ENCODE measurements at regions not wholly inside any gene's neighbourhood (a gene's known extent, or its start where the extent isn't known, plus 50 kb on each side); places are given as distances from the start of the nearest gene placed in this dataset.

DNA sequence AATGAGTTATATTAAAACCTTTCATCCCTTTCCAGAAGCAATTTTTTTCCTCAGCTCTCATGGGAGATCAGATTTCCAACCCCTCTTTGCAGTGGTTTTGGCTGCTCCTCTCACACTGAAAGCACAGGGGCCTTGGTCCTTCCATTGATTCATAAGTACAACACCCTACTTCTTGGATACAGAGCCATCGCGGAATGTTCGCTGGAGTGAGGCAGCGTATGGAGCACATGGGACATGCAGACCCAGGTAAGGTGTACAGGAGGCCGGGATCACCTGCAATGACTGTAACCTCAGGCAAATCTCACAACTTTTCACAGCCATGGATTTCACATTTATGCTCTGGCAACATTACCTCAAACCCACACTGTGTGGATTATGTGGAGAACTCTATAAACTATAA, 75.2 kb upstream of the HEY2 start:
- no peak overlapping the region for H2BK120ac ChIP-seq (ENCODE audit: low read depth, low read length, poor library complexity, severe bottlenecking)
- H3K79me1 ChIP-seq (ENCODE audit: insufficient read depth, low read depth, low read length, poor library complexity, severe bottlenecking), result no peaks in the 10 kb centered on the region
- H3K14ac ChIP-seq (ENCODE audit: insufficient read depth, low read length), result no peak overlapping the region; the same call in 1 of the 2 replicates
- TF ChIP-seq, protein P1, sequence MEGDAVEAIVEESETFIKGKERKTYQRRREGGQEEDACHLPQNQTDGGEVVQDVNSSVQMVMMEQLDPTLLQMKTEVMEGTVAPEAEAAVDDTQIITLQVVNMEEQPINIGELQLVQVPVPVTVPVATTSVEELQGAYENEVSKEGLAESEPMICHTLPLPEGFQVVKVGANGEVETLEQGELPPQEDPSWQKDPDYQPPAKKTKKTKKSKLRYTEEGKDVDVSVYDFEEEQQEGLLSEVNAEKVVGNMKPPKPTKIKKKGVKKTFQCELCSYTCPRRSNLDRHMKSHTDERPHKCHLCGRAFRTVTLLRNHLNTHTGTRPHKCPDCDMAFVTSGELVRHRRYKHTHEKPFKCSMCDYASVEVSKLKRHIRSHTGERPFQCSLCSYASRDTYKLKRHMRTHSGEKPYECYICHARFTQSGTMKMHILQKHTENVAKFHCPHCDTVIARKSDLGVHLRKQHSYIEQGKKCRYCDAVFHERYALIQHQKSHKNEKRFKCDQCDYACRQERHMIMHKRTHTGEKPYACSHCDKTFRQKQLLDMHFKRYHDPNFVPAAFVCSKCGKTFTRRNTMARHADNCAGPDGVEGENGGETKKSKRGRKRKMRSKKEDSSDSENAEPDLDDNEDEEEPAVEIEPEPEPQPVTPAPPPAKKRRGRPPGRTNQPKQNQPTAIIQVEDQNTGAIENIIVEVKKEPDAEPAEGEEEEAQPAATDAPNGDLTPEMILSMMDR (conservative IDR thresholded peaks at IDR 0.05), result no peak
- WGBS (ENCODE audit: extremely low coverage, insufficient read length, low lambda C conversion rate), result no CpG with 5 or more reads among the region's 5 CpGs
- no peak overlapping the region for H2BK15ac ChIP-seq (ENCODE audit: low read depth, low read length)
- H2BK12ac ChIP-seq (ENCODE audit: insufficient read length, low read depth, low read length), result no peak overlapping the region
- Mint-ChIP-seq H3K27me3 (ENCODE audit: low read depth) (no peaks in the 10 kb centered on the region), H3K36me3 (ENCODE audit: insufficient read depth in 1 of 3, low read depth in 3 of 3) (peaks cover 0 to 4% (median 0%) of the 10 kb centered on the region in 3 experiments; a peak in 3 of 7 replicates), H3K27ac (no peak overlapping the region), H3K4me3 (no peak overlapping the region), H3K9me3 (no peaks in the 10 kb centered on the region; a peak in 1 of 5 replicates), H3K4me1 (peaks cover 31% of the 10 kb centered on the region in 2 experiments)
- H3K56ac ChIP-seq (ENCODE audit: insufficient read length, low read depth, low read length), result no peak overlapping the region
- H2BK5ac ChIP-seq (ENCODE audit: insufficient read length, low read length), result no peak overlapping the region
- H3K18ac ChIP-seq (ENCODE audit: insufficient read length, low read depth, low read length), result no peak overlapping the region
- DNase-seq, result no peak
- H3K4ac ChIP-seq (ENCODE audit: low read depth, low read length), result no peak overlapping the region
- H3K9me3 ChIP-seq (ENCODE audit: control insufficient read depth, low read depth, low read length), result no peaks in the 10 kb centered on the region
- no peak overlapping the region for H3K4me2 ChIP-seq (ENCODE audit: insufficient read depth, insufficient read length, low read length)
- no peaks in the 10 kb centered on the region for H3K23me2 ChIP-seq (ENCODE audit: insufficient read length, low read depth, low read length, poor library complexity, severe bottlenecking)
- H3K79me2 ChIP-seq (ENCODE audit: insufficient read depth, low read length), result 0 out of 2 replicates have a peak, but pooled peaks cover 2% of the 10 kb centered on the region
- H4K91ac ChIP-seq (ENCODE audit: insufficient read length, low read depth, low read length), result no peak overlapping the region
- H3T11ph ChIP-seq (ENCODE audit: low read length), result no peak overlapping the region
- no peak overlapping the region for H3K23ac ChIP-seq (ENCODE audit: insufficient read length, low read depth, low read length)
- no peak overlapping the region for H4K8ac ChIP-seq (replicated peaks; ENCODE audit: insufficient read length, low read depth, low read length)
- no peak overlapping the region for H3K27ac ChIP-seq (ENCODE audit: insufficient read length, low read depth, low read length)
- no peak overlapping the region for H2AK5ac ChIP-seq (ENCODE audit: insufficient read length, low read length)
- no peaks in the 10 kb centered on the region for H4K20me1 ChIP-seq (ENCODE audit: control insufficient read depth, insufficient read depth, insufficient read length)
- peaks cover 7% of the 10 kb centered on the region for H3K4me1 ChIP-seq (ENCODE audit: insufficient read depth, low read length)
- H2BK20ac ChIP-seq (ENCODE audit: low read depth, low read length, poor library complexity, severe bottlenecking), result no peak overlapping the region
- no peak overlapping the region for H3K9ac ChIP-seq (ENCODE audit: extremely low read depth, insufficient read length, low read length)
- no peaks in the 10 kb centered on the region for H3K27me3 ChIP-seq (ENCODE audit: insufficient read depth, low read length)
- H4K5ac ChIP-seq (ENCODE audit: insufficient read length, low read depth, low read length), result no peak overlapping the region
- no peak overlapping the region for H2AFZ ChIP-seq (ENCODE audit: low read length)
